C4-2B (cell line): ENCODE measurements at regions not wholly inside any gene's neighbourhood (a gene's known extent, or its start where the extent isn't known, plus 50 kb on each side); places are given as distances from the start of the nearest gene placed in this dataset.
"Not testable (repeated sequence)": the region's sequence is repeated elsewhere in the genome, so short reads cannot be mapped to it uniquely, and the experiment has no call there.

Experiments
- H3K27ac ChIP-seq: fragments of 450-650 bp; 2 replicates; pipeline ENCODE4 v1.5.1; 2017
- CTCF ChIP-seq: fragments of 450-650 bp; conservative IDR thresholded peaks from 2 replicates; pipeline ENCODE4 v1.5.1; 2017; ENCODE audit warnings: mild to moderate bottlenecking
- ZFX ChIP-seq: fragments of 450-650 bp; IDR thresholded peaks from 2 replicates; pipeline ENCODE4 v1.6.1; 2017

- H3K27ac ChIP-seq = no peak overlapping the region
- TF ChIP-seq CTCF (no peak), ZFX (no peak)
Measured at GRCh38 chr4:149910177-149910576, 94.5 kb upstream of the IQCM start.

- no peak overlapping the region for H3K27ac ChIP-seq
Measured at GRCh38 chr4:149910604-149911350, 95.1 kb upstream of the IQCM start.

DNA sequence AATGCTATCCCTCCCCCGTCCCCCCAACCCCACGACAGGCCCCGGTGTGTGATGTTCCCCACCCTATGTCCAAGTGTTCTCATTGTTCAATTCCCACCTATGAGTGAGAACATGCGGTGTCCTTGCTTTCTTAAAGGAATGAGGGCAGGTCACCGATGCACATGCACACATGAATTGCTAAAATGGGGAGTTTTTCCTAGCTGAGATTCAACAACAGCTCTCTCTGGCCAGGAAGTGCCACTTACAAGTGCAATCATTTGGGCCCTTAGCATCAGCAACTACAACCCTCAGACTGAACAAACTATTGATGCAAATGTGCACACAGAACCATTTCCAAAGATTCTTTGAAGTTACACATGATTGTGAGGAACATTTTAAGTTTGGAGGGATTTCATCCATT lies 95.7 kb upstream of the IQCM start:
- TF ChIP-seq CTCF = no peak
- TF ChIP-seq ZFX = no peak
- no peak overlapping the region for H3K27ac ChIP-seq

More at GRCh38 chr4:149910604-149911350, 95.1 kb upstream of the IQCM start:
- TF ChIP-seq CTCF (no peak), ZFX (no peak)

- no peak overlapping the region for H3K27ac ChIP-seq
- TF ChIP-seq CTCF = no peak
- TF ChIP-seq ZFX = no peak
Measured at GRCh38 chr4:149912000-149912399, 96.4 kb upstream of the IQCM start.

- no peak overlapping the region for H3K27ac ChIP-seq
- TF ChIP-seq CTCF = peak; percentile 87
- TF ChIP-seq ZFX = no peak
Measured at GRCh38 chr4:149914119-149915115, 98.8 kb upstream of the IQCM start.

DNA sequence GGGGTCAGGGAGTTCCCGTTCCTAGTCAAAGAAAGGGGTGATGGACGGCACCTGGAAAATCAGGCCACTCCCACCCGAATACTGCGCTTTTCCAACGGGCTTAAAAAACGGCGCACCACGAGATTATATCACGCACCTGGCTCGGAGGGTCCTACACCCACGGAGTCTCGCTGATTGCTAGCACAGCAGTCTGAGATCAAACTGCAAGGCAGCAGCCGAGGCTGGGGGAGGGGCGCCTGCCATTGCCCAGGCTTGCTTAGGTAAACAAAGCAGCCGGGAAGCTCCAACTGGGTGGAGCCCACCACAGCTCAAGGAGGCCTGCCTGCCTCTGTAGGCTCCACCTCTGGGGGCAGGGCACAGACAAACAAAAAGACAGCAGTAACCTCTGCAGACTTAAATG lies 100.1 kb upstream of the IQCM start:
- H3K27ac ChIP-seq = not testable (repeated sequence)

GRCh38 chr4:149923736-149924135 lies 108.1 kb upstream of the IQCM start:
- no peak overlapping the region for H3K27ac ChIP-seq
- TF ChIP-seq ZFX (no peak), CTCF (no peak)
